H9 (cell line): ENCODE measurements at regions not wholly inside any gene's neighbourhood (a gene's known extent, or its start where the extent isn't known, plus 50 kb on each side); places are given as distances from the start of the nearest gene placed in this dataset.

Source experiments
- DNase-seq: peaks from one replicate; pipeline ENCODE4 v3.0.0-alpha.2; 2017
- H2AFZ ChIP-seq: one replicate; pipeline ENCODE4 v1.6.1; 2013; ENCODE audit warnings: mild to moderate bottlenecking, low read length, control low read depth, moderate library complexity
- H2AK5ac ChIP-seq: 2 replicates; pipeline ENCODE4 v1.6.1; 2013; ENCODE audit warnings: low read length, control low read depth, mixed read lengths; ENCODE audit not compliant: insufficient read length
- H2BK120ac ChIP-seq: one replicate; pipeline ENCODE4 v1.6.1; 2013; ENCODE audit warnings: low read depth, mild to moderate bottlenecking, low read length, control low read depth, inconsistent platforms; ENCODE audit not compliant: poor library complexity, severe bottlenecking
- H2BK12ac ChIP-seq: 2 replicates; pipeline ENCODE4 v1.6.1; 2013; ENCODE audit warnings: low read length, control low read depth, mixed read lengths, low read depth; ENCODE audit not compliant: insufficient read length
- H2BK15ac ChIP-seq: 2 replicates; pipeline ENCODE4 v1.6.1; 2013; ENCODE audit warnings: low read depth, low read length, control low read depth
- H2BK20ac ChIP-seq: one replicate; pipeline ENCODE4 v1.6.1; 2013; ENCODE audit warnings: low read depth, mild to moderate bottlenecking, low read length, control low read depth, inconsistent platforms; ENCODE audit not compliant: poor library complexity, severe bottlenecking
- H2BK5ac ChIP-seq: 2 replicates; pipeline ENCODE4 v1.6.1; 2013; ENCODE audit warnings: low read length, control low read depth, mixed read lengths; ENCODE audit not compliant: insufficient read length
- H3K14ac ChIP-seq: 2 replicates; pipeline ENCODE4 v1.6.1; 2013; ENCODE audit warnings: low read length, control low read depth; ENCODE audit not compliant: insufficient read depth
- H3K18ac ChIP-seq: 2 replicates; pipeline ENCODE4 v1.6.1; 2013; ENCODE audit warnings: low read depth, mild to moderate bottlenecking, mixed read lengths, low read length, control low read depth; ENCODE audit not compliant: insufficient read length
- H3K23ac ChIP-seq: 2 replicates; pipeline ENCODE4 v1.6.1; 2013; ENCODE audit warnings: low read length, control low read depth, mixed read lengths, low read depth; ENCODE audit not compliant: insufficient read length
- H3K23me2 ChIP-seq: 2 replicates; pipeline ENCODE4 v1.6.1; 2013; ENCODE audit warnings: low read depth, mild to moderate bottlenecking, mixed read lengths, low read length, control low read depth; ENCODE audit not compliant: insufficient read length, poor library complexity, severe bottlenecking
- H3K27ac ChIP-seq: 2 replicates; pipeline ENCODE4 v1.5.1; 2013; ENCODE audit warnings: low read length, control low read depth, mixed read lengths, low read depth; ENCODE audit not compliant: insufficient read length
- H3K27me3 ChIP-seq: 2 replicates; pipeline ENCODE4 v1.6.1; 2013; ENCODE audit warnings: low read length, control low read depth, inconsistent platforms; ENCODE audit not compliant: insufficient read depth
- H3K4ac ChIP-seq: 2 replicates; pipeline ENCODE4 v1.6.1; 2013; ENCODE audit warnings: low read depth, mild to moderate bottlenecking, control low read depth, inconsistent platforms, low read length, moderate library complexity
- H3K4me1 ChIP-seq: 2 replicates; pipeline ENCODE4 v1.6.1; 2013; ENCODE audit warnings: low read length, control low read depth, inconsistent platforms; ENCODE audit not compliant: insufficient read depth
- H3K4me2 ChIP-seq: 2 replicates; pipeline ENCODE4 v1.6.1; 2013; ENCODE audit warnings: low read length, control low read depth, mixed read lengths; ENCODE audit not compliant: insufficient read length, insufficient read depth
- H3K56ac ChIP-seq: 2 replicates; pipeline ENCODE4 v1.6.1; 2013; ENCODE audit warnings: low read depth, mild to moderate bottlenecking, mixed read lengths, low read length, control low read depth; ENCODE audit not compliant: insufficient read length
- H3K79me1 ChIP-seq: 2 replicates; pipeline ENCODE4 v1.6.1; 2013; ENCODE audit warnings: low read depth, mild to moderate bottlenecking, moderate library complexity, low read length, control low read depth, inconsistent platforms; ENCODE audit not compliant: insufficient read depth, poor library complexity, severe bottlenecking
- H3K79me2 ChIP-seq: 2 replicates; pipeline ENCODE4 v1.6.1; 2013; ENCODE audit warnings: low read length, control low read depth, inconsistent platforms; ENCODE audit not compliant: insufficient read depth
- H3K9ac ChIP-seq: 2 replicates; pipeline ENCODE4 v1.6.1; 2013; ENCODE audit warnings: low read length, control low read depth, mixed read lengths; ENCODE audit not compliant: insufficient read length; ENCODE audit errors: extremely low read depth
- H3K9me3 ChIP-seq: one replicate; pipeline ENCODE4 v1.6.1; 2013; ENCODE audit warnings: low read depth, low read length, inconsistent platforms; ENCODE audit not compliant: control insufficient read depth
- H3T11ph ChIP-seq: one replicate; pipeline ENCODE4 v1.6.1; 2013; ENCODE audit warnings: mild to moderate bottlenecking, low read length, control low read depth, inconsistent platforms
- H4K20me1 ChIP-seq: one replicate; pipeline ENCODE4 v1.6.1; 2013; ENCODE audit not compliant: control insufficient read depth, insufficient read length, insufficient read depth
- H4K5ac ChIP-seq: 2 replicates; pipeline ENCODE4 v1.6.1; 2013; ENCODE audit warnings: low read depth, mild to moderate bottlenecking, mixed read lengths, low read length, control low read depth; ENCODE audit not compliant: insufficient read length
- H4K8ac ChIP-seq: replicated peaks from 2 replicates; pipeline ENCODE4 v1.6.1; 2013; ENCODE audit warnings: low read length, control low read depth, mixed read lengths, low read depth; ENCODE audit not compliant: insufficient read length
- H4K91ac ChIP-seq: 2 replicates; pipeline ENCODE4 v1.6.1; 2013; ENCODE audit warnings: low read depth, mild to moderate bottlenecking, moderate library complexity, mixed read lengths, low read length, control low read depth; ENCODE audit not compliant: insufficient read length
- H3K27ac Mint-ChIP-seq, 3 experiments: 2 replicates in 2 of 3; 3 replicates in 1 of 3; pipeline ENCODE4 v1.8.0; 2020 to 2021; ENCODE audit warnings: mixed read lengths in 3 of 3, mild to moderate bottlenecking in 1 of 3, moderate library complexity in 1 of 3
- H3K27me3 Mint-ChIP-seq: 2 replicates; pipeline ENCODE4 v1.8.0; 2021; ENCODE audit warnings: low read depth, mild to moderate bottlenecking, moderate library complexity, mixed read lengths
- H3K36me3 Mint-ChIP-seq, 3 experiments: 2 replicates in 2 of 3; 3 replicates in 1 of 3; pipeline ENCODE4 v1.8.0; 2020 to 2021; ENCODE audit warnings: low read depth in 3 of 3, mixed read lengths in 3 of 3; ENCODE audit not compliant: insufficient read depth in 1 of 3
- H3K4me1 Mint-ChIP-seq, 2 experiments: 2 replicates each; pipeline ENCODE4 v1.8.0; 2020; ENCODE audit warnings: mixed read lengths in 2 of 2
- H3K4me3 Mint-ChIP-seq, 2 experiments: 2 replicates in 1 of 2; 3 replicates in 1 of 2; pipeline ENCODE4 v1.8.0; 2020 to 2021; ENCODE audit warnings: mild to moderate bottlenecking in 2 of 2, mixed read lengths in 2 of 2, moderate library complexity in 1 of 2
- H3K9me3 Mint-ChIP-seq, 2 experiments: 2 replicates in 1 of 2; 3 replicates in 1 of 2; pipeline ENCODE4 v1.8.0; 2020; ENCODE audit warnings: mild to moderate bottlenecking in 2 of 2, mixed read lengths in 2 of 2, moderate library complexity in 1 of 2
- CTCF ChIP-seq: fragments of 200-600 bp; sonication (generic); conservative IDR thresholded peaks from 3 replicates; pipeline ENCODE4 v1.8.0; 2021; ENCODE audit warnings: antibody characterized with exemption, mild to moderate bottlenecking

DNA sequence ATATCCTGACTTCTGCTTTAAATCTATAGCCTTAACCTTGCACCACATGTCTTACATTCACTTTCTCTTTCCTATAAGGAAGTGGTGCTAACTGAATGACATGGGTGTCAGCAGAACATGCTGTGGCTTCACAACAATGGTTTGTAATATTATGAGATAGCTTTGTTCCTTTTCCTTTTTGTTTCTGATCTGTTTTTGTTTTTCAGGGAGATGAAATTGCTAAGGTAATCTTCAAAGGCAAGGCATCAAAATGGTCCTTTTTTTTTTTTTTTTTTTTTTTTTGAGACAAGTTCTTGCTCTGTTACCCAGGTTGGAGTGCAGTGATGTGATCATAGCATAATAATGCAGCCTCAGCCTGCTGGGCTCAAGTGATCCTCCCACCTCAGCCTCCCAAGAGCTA lies 53.6 kb upstream of the RANBP6 start:
- H3T11ph ChIP-seq, result no peak overlapping the region
- no peak overlapping the region for H2BK15ac ChIP-seq
- no peaks in the 10 kb centered on the region for H4K20me1 ChIP-seq
- H3K27ac ChIP-seq, result no peak overlapping the region
- H3K14ac ChIP-seq, result no peak overlapping the region
- H2AK5ac ChIP-seq, result no peak overlapping the region
- no peaks in the 10 kb centered on the region for H3K23me2 ChIP-seq
- TF ChIP-seq CTCF, result no peak
- no peak overlapping the region for H2BK120ac ChIP-seq
- H3K27me3 ChIP-seq, result no peaks in the 10 kb centered on the region
- H4K5ac ChIP-seq, result no peak overlapping the region
- Mint-ChIP-seq H3K36me3 (peaks cover 0 to 11% (median 0%) of the 10 kb centered on the region in 3 experiments; a peak in 5 of 7 replicates), H3K27me3 (peaks cover 2% of the 10 kb centered on the region; the same call in 1 of the 2 replicates), H3K4me3 (no peak overlapping the region), H3K27ac (no peak overlapping the region), H3K4me1 (no peaks in the 10 kb centered on the region), H3K9me3 (peaks cover 7 to 13% of the 10 kb centered on the region in 2 experiments; a peak in 4 of 5 replicates)
- H2AFZ ChIP-seq, result no peak overlapping the region
- H3K4me1 ChIP-seq, result no peaks in the 10 kb centered on the region
- no peak overlapping the region for H3K56ac ChIP-seq
- no peaks in the 10 kb centered on the region for H3K79me2 ChIP-seq
- H3K4ac ChIP-seq, result no peak overlapping the region
- no peak for DNase-seq
- no peak overlapping the region for H2BK5ac ChIP-seq
- H3K4me2 ChIP-seq, result no peak overlapping the region
- H3K9ac ChIP-seq, result no peak overlapping the region
- H2BK12ac ChIP-seq, result no peak overlapping the region
- no peaks in the 10 kb centered on the region for H3K79me1 ChIP-seq
- H3K9me3 ChIP-seq, result no peaks in the 10 kb centered on the region
- H4K8ac ChIP-seq, result no peak overlapping the region
- no peak overlapping the region for H3K18ac ChIP-seq
- H2BK20ac ChIP-seq, result no peak overlapping the region
- H3K23ac ChIP-seq, result no peak overlapping the region
- H4K91ac ChIP-seq, result no peak overlapping the region
